Endothelial cell (in vitro differentiated cells): ENCODE measurements at regions not wholly inside any gene's neighbourhood (a gene's known extent, or its start where the extent isn't known, plus 50 kb on each side); places are given as distances from the start of the nearest gene placed in this dataset.

Source experiments
- DNase-seq: peaks from one replicate; pipeline ENCODE4 v3.0.0; 2021; ENCODE audit warnings: low spot score
- H3K27ac Mint-ChIP-seq: one replicate; pipeline ENCODE4 v1.8.0; 2021; ENCODE audit warnings: mixed read lengths, inconsistent platforms; ENCODE audit not compliant: unreplicated experiment
- H3K27me3 Mint-ChIP-seq: one replicate; pipeline ENCODE4 v1.8.0; 2021; ENCODE audit warnings: mild to moderate bottlenecking, moderate library complexity, mixed read lengths, inconsistent platforms; ENCODE audit not compliant: unreplicated experiment
- H3K36me3 Mint-ChIP-seq: one replicate; pipeline ENCODE4 v1.8.0; 2021; ENCODE audit warnings: mild to moderate bottlenecking, low read depth, mixed read lengths, inconsistent platforms; ENCODE audit not compliant: unreplicated experiment
- H3K4me1 Mint-ChIP-seq: one replicate; pipeline ENCODE4 v1.8.0; 2021; ENCODE audit warnings: mild to moderate bottlenecking, mixed read lengths, inconsistent platforms; ENCODE audit not compliant: unreplicated experiment
- H3K4me3 Mint-ChIP-seq: one replicate; pipeline ENCODE4 v1.8.0; 2021; ENCODE audit warnings: mild to moderate bottlenecking, mixed read lengths, inconsistent platforms; ENCODE audit not compliant: unreplicated experiment
- H3K9me3 Mint-ChIP-seq: one replicate; pipeline ENCODE4 v1.8.0; 2021; ENCODE audit warnings: mixed read lengths, inconsistent platforms; ENCODE audit not compliant: unreplicated experiment
- CTCF ChIP-seq: fragments of 200-600 bp; sonication (generic); IDR thresholded peaks from one replicate; pipeline ENCODE4 v1.5.0; 2021; ENCODE audit warnings: antibody characterized with exemption; ENCODE audit not compliant: unreplicated experiment

- H3K4me3 Mint-ChIP-seq: no peak overlapping the region
- no peaks in the 10 kb centered on the region for H3K9me3 Mint-ChIP-seq
- DNase-seq: no peak
- no peak for TF ChIP-seq CTCF
- peaks cover 3% of the 10 kb centered on the region for H3K36me3 Mint-ChIP-seq
- no peaks in the 10 kb centered on the region for H3K27me3 Mint-ChIP-seq
- peaks cover 13% of the 10 kb centered on the region for H3K4me1 Mint-ChIP-seq
- H3K27ac Mint-ChIP-seq: no peak overlapping the region
These were observed 106.8 kb upstream of the SLC66A3 start for GRCh38 chr2:11048335-11049008.

GRCh38 chr2:11050565-11050964 is 104.7 kb upstream of the SLC66A3 start:
- peak overlapping the region; percentile 62 for H3K27ac Mint-ChIP-seq
- no peak for DNase-seq
- H3K9me3 Mint-ChIP-seq: no peaks in the 10 kb centered on the region
- no peak for TF ChIP-seq CTCF
- peaks cover 3% of the 10 kb centered on the region for H3K36me3 Mint-ChIP-seq
- H3K4me3 Mint-ChIP-seq: no peak overlapping the region
- peaks cover 3% of the 10 kb centered on the region for H3K27me3 Mint-ChIP-seq
- peaks cover 13% of the 10 kb centered on the region for H3K4me1 Mint-ChIP-seq

GRCh38 chr2:11051280-11051679 is 104.0 kb upstream of the SLC66A3 start:
- peaks cover 13% of the 10 kb centered on the region for H3K4me1 Mint-ChIP-seq
- no peak for DNase-seq
- H3K4me3 Mint-ChIP-seq: no peak overlapping the region
- no peak for TF ChIP-seq CTCF
- H3K27ac Mint-ChIP-seq: no peak overlapping the region
- peaks cover 3% of the 10 kb centered on the region for H3K27me3 Mint-ChIP-seq
- no peaks in the 10 kb centered on the region for H3K9me3 Mint-ChIP-seq
- H3K36me3 Mint-ChIP-seq: peaks cover 3% of the 10 kb centered on the region

- Mint-ChIP-seq H3K36me3 (peaks cover 3% of the 10 kb centered on the region), H3K27me3 (peaks cover 3% of the 10 kb centered on the region), H3K4me1 (peaks cover 13% of the 10 kb centered on the region), H3K9me3 (no peaks in the 10 kb centered on the region), H3K27ac (no peak overlapping the region), H3K4me3 (no peak overlapping the region)
- TF ChIP-seq CTCF: no peak
- no peak for DNase-seq
These were observed 101.7 kb upstream of the SLC66A3 start for GRCh38 chr2:11053546-11053945.

GRCh38 chr2:11054783-11055678 is 100.2 kb upstream of the SLC66A3 start:
- peaks cover 8% of the 10 kb centered on the region for H3K4me1 Mint-ChIP-seq
- no peak for TF ChIP-seq CTCF
- H3K27me3 Mint-ChIP-seq: peaks cover 3% of the 10 kb centered on the region
- no peaks in the 10 kb centered on the region for H3K9me3 Mint-ChIP-seq
- DNase-seq: no peak
- H3K27ac Mint-ChIP-seq: no peak overlapping the region
- no peak overlapping the region for H3K4me3 Mint-ChIP-seq
- H3K36me3 Mint-ChIP-seq: peaks cover 3% of the 10 kb centered on the region
